ENCODE measurements at regions not wholly inside any gene's neighbourhood (a gene's known extent, or its start where the extent isn't known, plus 50 kb on each side); places are given as distances from the start of the nearest gene placed in this dataset.
"Not testable (repeated sequence)": the region's sequence is repeated elsewhere in the genome, so short reads cannot be mapped to it uniquely, and the experiment has no call there.

DNA sequence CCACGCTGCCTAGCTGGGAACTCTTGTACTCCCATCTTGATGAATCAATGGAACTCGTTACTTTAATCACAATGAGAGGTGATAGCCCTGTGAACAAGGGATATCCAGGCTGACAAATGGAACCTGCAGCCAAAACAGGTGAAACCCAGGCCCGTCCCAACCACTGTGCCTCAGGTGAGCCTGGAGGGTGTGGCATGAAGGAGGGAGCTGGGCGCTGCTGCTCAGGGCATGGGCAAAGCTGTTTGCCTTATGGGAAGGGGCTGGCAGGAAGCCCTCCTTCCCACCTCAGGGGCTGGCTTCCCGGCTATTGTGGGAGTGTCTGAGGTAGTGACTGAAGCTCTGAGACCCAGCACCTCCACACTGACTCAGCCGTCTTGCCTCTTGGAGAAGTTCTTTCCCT is 209.4 kb upstream of the ATP6AP2 start:
- no peak for DNase-seq (ENCODE audit: low spot score)

DNA sequence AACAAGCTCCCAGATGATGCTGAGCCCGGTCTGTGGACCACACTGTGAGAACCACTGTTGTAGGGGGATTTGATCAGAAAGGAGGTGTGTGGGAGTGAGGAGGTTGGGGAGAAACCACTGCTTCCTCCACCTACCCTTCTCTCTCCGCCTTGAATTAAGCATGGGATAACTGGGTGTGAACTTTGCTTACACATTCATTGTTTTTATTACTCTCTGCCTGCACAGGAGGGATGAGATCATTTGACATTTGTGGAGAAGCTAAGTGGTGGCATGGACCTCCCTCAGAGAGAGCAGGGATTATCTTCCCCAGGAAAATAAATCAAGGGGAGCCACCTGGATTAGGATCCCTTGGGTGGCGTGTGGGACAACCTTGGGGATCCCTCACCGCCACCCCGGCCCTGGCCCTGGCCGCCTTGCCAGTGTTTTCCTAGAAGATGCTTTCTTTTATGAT is 212.1 kb upstream of the ATP6AP2 start:
- no peak for DNase-seq (ENCODE audit: low spot score)

DNA sequence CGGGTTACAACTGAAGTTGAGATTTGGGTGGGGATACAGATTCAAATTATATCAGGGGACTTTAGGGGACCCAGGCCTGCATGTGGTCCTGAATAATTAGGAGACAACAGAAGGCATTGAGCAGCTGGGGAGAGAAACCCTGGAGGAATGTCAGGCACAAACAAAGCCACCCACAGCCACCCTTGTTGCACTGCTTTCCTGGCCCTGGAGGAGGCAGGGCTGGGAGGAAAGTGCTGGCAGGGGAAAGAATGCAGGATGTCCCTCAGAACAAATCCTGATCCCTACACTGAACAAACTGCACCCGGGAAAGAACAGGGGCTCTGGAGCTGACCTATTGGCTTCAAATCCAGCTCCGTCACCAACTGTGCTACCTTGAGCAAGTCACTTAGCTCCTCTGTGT is 214.1 kb upstream of the ATP6AP2 start:
- DNase-seq (ENCODE audit: low spot score), result no peak

DNA sequence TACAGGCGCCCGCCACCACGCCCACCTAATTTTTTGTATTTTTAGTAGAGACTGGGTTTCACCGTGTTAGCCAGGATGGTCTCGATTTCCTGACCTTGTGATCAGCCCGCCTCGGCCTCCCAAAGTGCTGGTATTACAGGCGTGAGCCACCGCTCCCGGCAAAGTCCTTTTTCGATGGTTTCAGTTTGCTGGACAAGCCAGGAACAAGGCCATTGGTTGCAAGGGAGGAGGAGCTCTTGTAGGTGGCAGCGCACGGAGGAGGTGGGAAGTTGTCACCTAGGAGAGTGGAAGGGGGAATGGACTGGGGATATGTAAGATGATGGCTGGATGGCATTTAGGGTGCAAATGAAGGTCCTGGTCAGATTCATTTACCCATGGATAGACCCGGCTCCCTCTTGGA is 218.5 kb upstream of the ATP6AP2 start:
- DNase-seq (ENCODE audit: low spot score), result not testable (repeated sequence)

- DNase-seq (ENCODE audit: low spot score), result no peak
These were observed 220.2 kb upstream of the ATP6AP2 start for GRCh38 chrX:40360557-40360956.

- DNase-seq (ENCODE audit: low spot score), result no peak
These were observed 221.2 kb upstream of the ATP6AP2 start for GRCh38 chrX:40359593-40359992.

GRCh38 chrX:40358994-40359393 is 221.8 kb upstream of the ATP6AP2 start:
- no peak for DNase-seq (ENCODE audit: low spot score)

- no peak for DNase-seq (ENCODE audit: low spot score)
These were observed 231.5 kb upstream of the ATP6AP2 start for GRCh38 chrX:40349251-40349650.

DNA sequence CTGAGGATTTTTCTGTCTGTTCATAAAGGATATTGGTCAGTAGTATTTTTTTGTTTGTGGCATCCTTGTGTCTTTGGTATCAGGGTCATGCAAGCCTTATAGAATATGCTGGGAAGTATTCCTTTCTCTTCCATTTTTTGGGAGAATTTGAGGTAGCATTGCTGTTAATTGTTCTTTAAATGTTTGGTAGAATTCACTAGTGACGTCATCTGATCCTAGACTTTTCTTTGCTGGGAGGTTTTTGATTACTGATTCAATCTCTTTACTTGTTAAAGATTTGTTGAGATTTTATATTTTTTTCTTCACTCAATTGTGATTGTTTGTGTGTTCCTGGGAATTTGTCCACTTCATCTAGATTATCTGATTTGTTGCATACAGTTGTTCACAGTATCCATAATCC is 234.4 kb upstream of the ATP6AP2 start:
- DNase-seq (ENCODE audit: low spot score), result no peak

- no peak for DNase-seq (ENCODE audit: low spot score)
These were observed 237.5 kb upstream of the ATP6AP2 start for GRCh38 chrX:40343319-40343718.

DNA sequence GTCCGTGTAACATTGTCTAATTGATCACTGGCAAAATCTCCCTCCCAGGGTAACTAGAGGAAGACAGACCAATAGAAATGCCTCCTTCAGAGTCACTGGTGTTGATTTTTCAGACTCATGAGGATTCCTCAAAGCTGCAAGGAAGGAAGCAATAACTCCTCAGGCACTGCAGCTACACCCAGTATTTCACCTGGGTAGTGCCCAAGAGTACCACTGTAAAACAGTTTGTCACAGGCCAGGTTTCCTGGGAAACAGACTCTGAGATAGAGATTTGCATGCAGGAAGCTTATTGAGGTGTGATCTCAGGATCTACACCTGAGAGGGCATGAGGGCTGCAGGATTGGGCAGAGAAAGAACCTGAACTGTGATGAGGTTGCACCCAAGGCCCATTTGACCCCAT is 240.7 kb upstream of the ATP6AP2 start:
- no peak for DNase-seq (ENCODE audit: low spot score)

DNA sequence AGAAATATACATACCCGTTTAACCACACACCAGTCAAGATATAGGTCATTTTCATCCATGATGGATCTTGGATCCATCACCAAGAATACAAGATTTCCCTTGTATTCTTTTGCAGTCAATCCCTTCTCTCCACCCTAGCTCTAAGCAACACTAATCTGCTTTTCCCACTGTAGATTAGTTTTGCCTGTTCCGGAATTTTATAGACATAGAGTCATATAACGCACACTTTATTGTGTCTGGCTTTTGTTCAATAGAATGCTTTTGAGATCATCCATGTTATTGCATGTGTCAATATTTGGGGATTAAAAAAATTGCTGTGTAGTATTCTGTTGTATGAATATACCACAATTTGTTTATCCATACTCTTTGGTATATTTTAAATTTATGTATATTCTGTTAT is 235.6 kb upstream of the BCOR start:
- DNase-seq (ENCODE audit: low spot score), result no peak

GRCh38 chrX:40331762-40332161 is 234.0 kb upstream of the BCOR start:
- DNase-seq (ENCODE audit: low spot score), result no peak

DNA sequence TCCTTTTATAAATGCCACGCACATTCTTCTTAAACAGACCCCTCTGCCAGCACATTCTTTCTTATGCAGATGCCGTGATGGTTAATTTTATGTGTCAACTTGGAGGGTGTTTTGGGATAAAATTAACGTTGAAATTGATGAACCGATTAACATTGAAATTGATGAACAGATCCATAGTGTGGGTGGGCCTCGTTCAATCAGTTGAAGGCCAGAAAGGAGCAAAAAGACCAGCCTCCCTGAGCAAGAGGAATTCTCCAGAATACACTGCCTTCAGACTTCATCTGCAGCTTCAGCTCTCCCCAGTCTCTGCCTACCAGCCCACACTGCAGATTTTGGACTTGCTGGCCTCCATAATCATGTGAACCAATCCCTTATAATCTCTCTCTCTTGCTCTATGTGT is 233.6 kb upstream of the BCOR start:
- DNase-seq (ENCODE audit: low spot score), result no peak

GRCh38 chrX:40329616-40330015 is 231.9 kb upstream of the BCOR start:
- DNase-seq (ENCODE audit: low spot score), result no peak

GRCh38 chrX:40327085-40327484 is 229.3 kb upstream of the BCOR start:
- peak; percentile 28 for DNase-seq (ENCODE audit: low spot score)

- DNase-seq (ENCODE audit: low spot score), result peak; percentile 15
These were observed 228.6 kb upstream of the BCOR start for GRCh38 chrX:40326186-40326965.

DNA sequence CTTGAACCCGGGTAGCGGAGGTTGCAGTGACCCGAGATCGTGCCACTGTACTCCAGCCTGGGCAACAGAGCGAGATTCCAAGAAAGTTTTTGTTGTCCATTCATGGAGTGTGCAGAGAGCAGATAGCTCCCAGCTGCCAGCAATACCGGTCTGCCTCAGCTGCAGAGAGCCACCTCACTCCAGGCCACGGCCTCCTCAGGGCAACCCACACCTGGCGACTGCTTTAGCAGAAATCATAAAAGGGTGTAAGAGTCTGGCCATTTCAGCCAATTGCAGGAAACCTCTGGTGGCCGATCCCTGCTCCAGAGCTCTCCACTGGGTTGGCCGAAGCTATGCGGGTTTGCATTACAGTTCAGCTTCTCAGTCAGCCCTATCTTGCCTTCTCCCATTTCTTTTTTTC is 227.4 kb upstream of the BCOR start:
- DNase-seq (ENCODE audit: low spot score), result peak; percentile 29

GRCh38 chrX:40323977-40324376 is 226.2 kb upstream of the BCOR start:
- no peak for DNase-seq (ENCODE audit: low spot score)

DNA sequence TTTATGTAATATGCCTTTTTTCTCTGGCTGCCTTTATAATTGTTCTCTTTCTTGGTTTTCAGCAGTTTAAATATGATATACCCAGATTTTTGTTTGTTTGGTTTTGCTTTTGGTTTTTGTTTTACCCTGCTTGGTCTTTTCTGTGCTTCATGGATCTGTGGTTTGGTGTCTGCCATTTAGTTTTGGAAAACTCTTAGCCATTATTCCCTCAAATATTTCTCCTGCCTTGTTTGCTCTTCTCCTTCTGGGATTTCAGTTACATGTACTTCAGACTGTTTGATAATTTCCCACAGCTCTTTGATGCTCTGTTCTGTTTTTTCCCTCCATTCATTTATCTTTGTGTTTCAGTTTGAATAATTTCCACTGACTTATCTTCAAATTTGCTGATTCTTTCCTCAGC is 223.1 kb upstream of the BCOR start:
- DNase-seq (ENCODE audit: low spot score), result no peak

DNA sequence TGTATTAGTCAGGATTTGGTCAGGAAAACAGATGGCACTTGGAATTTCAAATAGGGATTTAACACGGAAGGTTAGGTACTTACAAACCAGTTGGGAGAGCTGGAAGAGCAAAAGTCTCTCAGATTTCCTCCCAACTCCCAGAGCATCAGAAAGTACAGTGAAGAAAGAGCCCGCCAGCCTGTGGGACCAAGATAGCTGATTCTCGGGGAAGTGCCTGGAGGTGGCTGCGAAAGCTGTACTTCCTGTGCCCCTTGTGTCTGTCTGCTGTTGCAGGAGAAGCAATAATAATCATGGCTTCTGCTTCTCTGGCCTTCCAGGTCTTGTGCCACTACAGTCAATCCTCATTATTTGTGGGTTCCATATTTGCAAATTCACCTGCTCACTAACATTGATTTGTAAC is 221.0 kb upstream of the BCOR start:
- DNase-seq (ENCODE audit: low spot score), result no peak

- no peak for DNase-seq (ENCODE audit: low spot score)
These were observed 220.3 kb upstream of the BCOR start for GRCh38 chrX:40318076-40318475.

- no peak for DNase-seq (ENCODE audit: low spot score)
These were observed 218.7 kb upstream of the BCOR start for GRCh38 chrX:40316502-40316901.

GRCh38 chrX:40314070-40314469 is 216.3 kb upstream of the BCOR start:
- peak; percentile 53 for DNase-seq (ENCODE audit: low spot score)

Measured in ecto neural progenitor cell (in vitro differentiated cells).